OCI-LY7 (cell line): ENCODE measurements at regions not wholly inside any gene's neighbourhood (a gene's known extent, or its start where the extent isn't known, plus 50 kb on each side); places are given as distances from the start of the nearest gene placed in this dataset.

Source experiments
- CTCF ChIP-seq: fragments of 200-600 bp; sonication (generic); conservative IDR thresholded peaks from 2 replicates; pipeline ENCODE4 v1.5.1; 2014; ENCODE audit warnings: mild to moderate bottlenecking, antibody characterized with exemption, low read length, moderate library complexity, mixed read lengths
- EZH2phosphoT487 ChIP-seq: fragments of 200-600 bp; sonication (generic); IDR thresholded peaks from 2 replicates; pipeline ENCODE4 v1.6.1; 2018; ENCODE audit warnings: low read depth, borderline replicate concordance, mild to moderate bottlenecking, mixed run types, antibody characterized with exemption, low read length, moderate library complexity, mixed read lengths

- TF ChIP-seq CTCF (no peak), EZH2phosphoT487 (no peak)
Measured at GRCh38 chr13:109628251-109628699, 158.1 kb downstream of the IRS2 start.
